SKM-1 treated with dmso at 0.1 percent for 144 hours (cell line): ENCODE measurements at regions not wholly inside any gene's neighbourhood (a gene's known extent, or its start where the extent isn't known, plus 50 kb on each side); places are given as distances from the start of the nearest gene placed in this dataset.

ENCODE experiments used
- DNase-seq: peaks from one replicate; lab custom pipeline; 2025; ENCODE audit not compliant: unreplicated experiment; lab: John Stamatoyannopoulos, UW

DNA sequence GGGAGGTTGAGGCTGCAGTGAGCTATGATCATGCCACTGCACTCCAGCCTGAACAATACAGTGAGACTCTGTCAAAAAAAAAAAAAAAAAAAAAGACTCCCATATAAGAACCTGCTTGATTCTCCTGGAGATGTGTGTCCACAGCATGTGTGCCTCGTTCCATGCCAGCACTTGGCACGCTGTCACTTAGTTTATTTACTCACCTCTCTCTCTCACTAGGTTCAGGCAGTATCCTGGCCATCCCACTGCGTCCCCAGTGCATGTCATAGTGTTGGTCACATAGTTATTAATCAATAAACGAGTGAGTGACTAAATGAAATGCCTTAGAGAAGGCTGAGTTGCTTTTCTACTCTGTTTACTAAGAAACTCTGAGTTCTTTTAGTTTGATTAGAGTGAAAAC lies 79.1 kb upstream of the GPR12 start:
- no peak for DNase-seq

DNA sequence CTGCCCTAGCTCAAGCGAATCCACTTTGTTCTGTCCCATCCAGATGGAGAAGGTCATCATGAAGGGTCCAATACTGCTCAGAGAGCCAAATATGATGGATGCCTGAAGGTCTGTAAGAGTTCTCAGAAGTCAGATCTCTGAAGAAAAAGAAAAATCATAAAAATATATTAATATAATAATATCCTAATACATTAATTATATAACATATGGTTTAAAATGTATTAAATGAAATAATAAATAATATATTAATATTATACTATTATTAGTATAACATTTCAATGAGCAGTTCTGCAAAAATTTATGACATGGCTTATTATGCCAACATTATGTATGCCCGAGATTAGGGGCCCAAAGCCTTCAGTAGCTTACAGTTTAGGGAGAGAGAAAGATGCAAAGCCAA lies 78.2 kb upstream of the GPR12 start:
- DNase-seq, result no peak

DNA sequence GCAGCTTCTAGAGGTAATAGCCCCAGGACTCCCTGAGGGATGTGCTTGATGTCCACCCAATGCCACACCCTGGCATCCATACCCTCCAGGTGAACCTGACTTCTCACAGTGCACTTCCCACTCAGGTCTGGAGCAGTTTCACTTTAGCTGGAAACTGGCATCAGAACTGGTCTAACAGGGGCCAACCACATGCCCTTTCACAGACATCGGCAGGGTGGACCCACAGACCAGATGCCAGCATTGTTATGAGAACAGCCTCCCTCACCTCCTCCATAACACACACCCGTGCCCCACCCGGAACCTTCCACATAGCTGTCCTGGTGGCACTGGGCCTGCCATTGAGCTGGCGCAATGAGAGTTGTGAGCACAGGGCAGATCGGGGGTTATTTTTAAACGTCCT lies 77.4 kb upstream of the GPR12 start:
- no peak for DNase-seq

- DNase-seq, result no peak
These were observed 76.5 kb upstream of the GPR12 start for GRCh38 chr13:26837102-26837501.

- no peak for DNase-seq
These were observed 76.0 kb upstream of the GPR12 start for GRCh38 chr13:26836626-26837025.

- DNase-seq, result no peak
These were observed 74.1 kb upstream of the GPR12 start for GRCh38 chr13:26834646-26835045.

DNA sequence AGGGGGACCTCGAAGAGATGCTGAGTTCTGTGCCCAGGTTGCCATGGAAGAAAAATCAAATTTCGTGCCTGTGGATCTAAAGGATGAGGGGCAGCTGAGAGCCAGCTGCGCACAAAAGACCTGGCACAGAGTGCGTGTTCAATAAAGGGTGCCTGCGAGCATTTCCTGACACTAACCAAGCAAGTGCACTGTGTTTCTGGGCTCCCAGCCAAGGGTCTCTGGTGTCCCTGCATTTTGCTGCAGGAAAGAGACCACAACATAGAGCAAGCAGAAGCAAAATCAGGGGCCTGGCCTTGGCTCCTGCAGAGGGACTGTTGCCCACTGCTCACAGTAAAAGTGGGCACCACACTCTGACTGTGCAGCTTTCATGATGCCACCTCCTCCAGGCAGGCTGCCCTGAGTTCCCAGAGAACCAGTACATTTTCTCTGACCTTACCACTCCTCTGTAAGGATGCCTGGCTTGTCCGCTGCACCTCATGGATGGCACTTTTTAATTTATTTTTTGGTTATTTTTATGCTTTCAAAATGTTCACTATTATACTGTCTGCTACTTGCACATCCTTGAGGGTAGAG lies 70.8 kb upstream of the GPR12 start:
- no peak for DNase-seq

GRCh38 chr13:26829716-26830115 lies 69.1 kb upstream of the GPR12 start:
- DNase-seq, result no peak

GRCh38 chr13:26824581-26824980 lies 64.0 kb upstream of the GPR12 start:
- no peak for DNase-seq

- DNase-seq, result no peak
These were observed 61.6 kb upstream of the GPR12 start for GRCh38 chr13:26822146-26822545.

DNA sequence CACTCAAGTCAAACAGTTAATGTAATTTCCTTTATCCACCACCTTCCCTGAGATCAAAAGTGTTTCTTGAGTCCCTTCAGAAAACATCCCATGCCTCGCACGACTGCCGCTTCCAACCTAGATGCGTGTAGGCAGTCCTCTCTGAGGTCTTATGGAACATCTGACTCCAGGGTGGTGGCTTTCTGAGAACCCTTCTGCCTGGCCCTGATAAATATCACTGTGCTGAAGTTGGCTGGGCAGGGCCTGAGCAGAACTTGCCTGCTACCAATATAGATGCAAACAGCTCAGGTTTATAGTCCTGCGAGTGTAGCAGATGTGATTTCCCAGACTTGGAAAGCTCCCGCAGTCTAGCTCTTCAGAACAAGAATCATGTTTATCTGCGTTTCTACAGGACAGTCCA lies 61.1 kb upstream of the GPR12 start:
- no peak for DNase-seq

- no peak for DNase-seq
These were observed 60.3 kb upstream of the GPR12 start for GRCh38 chr13:26820871-26821270.

DNA sequence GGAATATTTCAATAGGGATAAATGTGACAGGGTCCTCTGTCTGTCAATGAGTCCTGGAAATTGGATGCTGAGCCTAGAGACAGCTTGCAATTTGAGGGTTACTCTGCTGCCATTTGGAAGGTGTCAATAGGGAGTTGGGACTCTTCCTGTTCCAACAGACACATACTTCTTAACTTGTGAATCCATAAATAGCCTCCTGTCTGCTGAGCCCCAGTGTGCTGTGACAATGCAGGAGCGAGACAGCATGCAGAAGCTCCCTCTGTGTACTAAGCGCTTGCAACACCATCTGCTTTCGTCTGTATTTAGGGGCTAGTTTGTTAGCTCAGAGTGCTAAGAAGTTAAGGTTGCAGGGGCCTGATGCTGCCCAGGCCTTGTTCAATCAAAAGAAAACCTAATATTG lies 58.5 kb upstream of the GPR12 start:
- DNase-seq, result no peak

GRCh38 chr13:26816881-26817280 lies 56.3 kb upstream of the GPR12 start:
- no peak for DNase-seq

DNA sequence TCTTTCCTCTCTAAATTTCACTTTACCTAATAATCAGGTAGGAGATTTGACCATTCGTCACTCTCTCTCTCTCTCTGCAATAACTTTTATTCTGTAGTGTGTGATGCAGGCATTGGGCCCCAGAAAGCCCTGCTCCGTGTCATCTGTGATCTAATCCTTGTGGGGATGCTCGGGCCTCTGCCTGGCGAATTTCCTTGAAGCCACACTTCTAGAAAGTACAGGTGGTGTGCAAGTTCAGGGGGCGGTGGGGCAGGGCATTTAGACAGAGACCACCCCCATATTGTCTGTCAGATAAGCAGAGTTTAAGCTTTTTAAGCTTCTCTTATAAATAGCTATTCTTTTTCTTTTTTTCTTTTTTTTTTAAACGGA lies 53.4 kb upstream of the GPR12 start:
- no peak for DNase-seq

DNA sequence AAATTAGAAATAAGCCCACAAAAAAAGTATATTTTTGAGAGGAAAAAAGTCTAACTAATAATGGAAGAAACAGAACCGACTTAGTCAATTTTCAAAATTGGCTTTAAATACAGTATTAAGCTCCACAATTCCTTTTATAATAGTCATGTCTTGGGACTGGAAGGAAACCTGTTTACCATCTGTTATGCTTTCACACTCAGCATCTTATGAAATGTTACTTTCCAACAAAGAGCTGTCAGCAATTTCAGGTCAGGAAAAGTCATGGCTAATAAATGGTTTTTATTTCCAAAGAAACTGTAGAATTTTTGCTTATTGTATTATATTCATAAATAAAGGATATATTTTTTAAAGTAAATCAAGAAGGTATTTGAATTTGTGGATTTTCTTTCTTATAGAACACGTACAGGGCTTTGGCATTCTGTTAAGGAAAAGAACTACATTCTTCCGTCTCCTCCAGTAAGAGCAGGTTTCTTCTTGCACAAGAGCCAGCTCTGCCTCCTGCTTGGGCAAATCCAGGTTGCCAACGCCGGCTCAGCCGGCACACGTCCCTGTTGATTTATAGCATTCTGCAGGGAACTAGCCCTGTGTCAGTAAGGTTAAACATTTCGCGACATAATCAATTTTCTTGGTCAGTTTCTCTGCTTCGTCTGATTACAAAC lies 52.9 kb upstream of the GPR12 start:
- DNase-seq, result no peak

- no peak for DNase-seq
These were observed 51.0 kb upstream of the GPR12 start for GRCh38 chr13:26811581-26811980.
